ENCODE measurements at regions not wholly inside any gene's neighbourhood (a gene's known extent, or its start where the extent isn't known, plus 50 kb on each side); places are given as distances from the start of the nearest gene placed in this dataset.
A peak's percentile ranks its signal among the peaks of the same experiment; 100 is the strongest.

DNA sequence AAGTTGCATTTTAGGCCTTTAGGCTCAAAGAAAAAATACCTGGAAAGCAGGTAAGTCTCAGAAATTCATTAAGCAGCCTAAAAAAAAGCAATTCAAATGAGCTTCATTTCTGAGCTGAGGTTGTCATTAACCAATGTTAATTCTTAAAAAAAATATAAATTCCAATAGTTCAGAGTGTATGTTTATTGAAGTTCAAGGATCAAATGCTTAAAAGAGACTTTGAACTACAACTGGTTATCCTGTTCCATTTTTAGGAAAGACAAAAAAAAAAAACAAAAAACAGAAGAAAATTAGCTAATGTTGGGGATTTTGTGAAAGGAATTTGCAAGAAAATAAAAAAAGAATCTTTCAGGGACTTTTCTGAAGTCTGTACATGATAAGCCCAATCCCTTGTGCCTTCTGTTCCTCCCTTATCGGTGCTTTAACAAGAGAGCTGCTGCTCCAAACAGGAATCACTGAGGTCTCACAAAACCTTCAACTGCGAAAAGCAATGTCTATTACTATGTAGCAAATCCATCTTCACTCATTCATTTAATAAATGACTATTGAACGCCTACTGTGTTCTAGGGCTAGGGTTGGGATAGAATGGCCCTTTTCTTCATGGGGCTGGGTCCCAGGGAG lies 90.3 kb downstream of the FOXF2 start:
- no peak overlapping the region for H2AFZ ChIP-seq (ENCODE audit: low read depth, low read length)
- no peaks in the 10 kb centered on the region for H3K9me3 ChIP-seq (ENCODE audit: insufficient read depth, low read depth, low read length)
- no peak overlapping the region for H3K4me3 Mint-ChIP-seq (ENCODE audit: unreplicated experiment)
- H3K4me2 ChIP-seq (ENCODE audit: low read length), result no peak overlapping the region
- H3K36me3 Mint-ChIP-seq (ENCODE audit: low read depth, unreplicated experiment), result no peaks in the 10 kb centered on the region
- DNase-seq (ENCODE audit: low read depth) (no peak), FAIRE-seq (no peak)
- no peaks in the 10 kb centered on the region for H3K36me3 ChIP-seq (ENCODE audit: insufficient read depth, low read length)
- H3K27ac ChIP-seq (ENCODE audit: low read depth, low read length), result no peak overlapping the region
- H3K4me1 Mint-ChIP-seq (ENCODE audit: low read depth, unreplicated experiment), result peaks cover 18% of the 10 kb centered on the region
- H3K27me3 Mint-ChIP-seq (ENCODE audit: low read depth, unreplicated experiment), result no peaks in the 10 kb centered on the region
- H3K4me1 ChIP-seq (ENCODE audit: insufficient read depth, low read length), result peaks cover 9% of the 10 kb centered on the region
- no peak overlapping the region for H3K27ac Mint-ChIP-seq (ENCODE audit: unreplicated experiment)
- no peaks in the 10 kb centered on the region for H3K27me3 ChIP-seq (ENCODE audit: insufficient read depth, low read length)
- peaks cover 1% of the 10 kb centered on the region for H3K9me3 Mint-ChIP-seq (ENCODE audit: unreplicated experiment)
- H3K79me2 ChIP-seq (ENCODE audit: insufficient read depth, low read length), result no peaks in the 10 kb centered on the region
- no peak overlapping the region for H3K9ac ChIP-seq (ENCODE audit: low read length)
- H3K4me3 ChIP-seq (ENCODE audit: insufficient read depth, low read depth, low read length), result no peak overlapping the region
- no peak for TF ChIP-seq EZH2 (IDR thresholded peaks at IDR 0.05; ENCODE audit: insufficient read depth, low read length)
- TF ChIP-seq, protein P1, sequence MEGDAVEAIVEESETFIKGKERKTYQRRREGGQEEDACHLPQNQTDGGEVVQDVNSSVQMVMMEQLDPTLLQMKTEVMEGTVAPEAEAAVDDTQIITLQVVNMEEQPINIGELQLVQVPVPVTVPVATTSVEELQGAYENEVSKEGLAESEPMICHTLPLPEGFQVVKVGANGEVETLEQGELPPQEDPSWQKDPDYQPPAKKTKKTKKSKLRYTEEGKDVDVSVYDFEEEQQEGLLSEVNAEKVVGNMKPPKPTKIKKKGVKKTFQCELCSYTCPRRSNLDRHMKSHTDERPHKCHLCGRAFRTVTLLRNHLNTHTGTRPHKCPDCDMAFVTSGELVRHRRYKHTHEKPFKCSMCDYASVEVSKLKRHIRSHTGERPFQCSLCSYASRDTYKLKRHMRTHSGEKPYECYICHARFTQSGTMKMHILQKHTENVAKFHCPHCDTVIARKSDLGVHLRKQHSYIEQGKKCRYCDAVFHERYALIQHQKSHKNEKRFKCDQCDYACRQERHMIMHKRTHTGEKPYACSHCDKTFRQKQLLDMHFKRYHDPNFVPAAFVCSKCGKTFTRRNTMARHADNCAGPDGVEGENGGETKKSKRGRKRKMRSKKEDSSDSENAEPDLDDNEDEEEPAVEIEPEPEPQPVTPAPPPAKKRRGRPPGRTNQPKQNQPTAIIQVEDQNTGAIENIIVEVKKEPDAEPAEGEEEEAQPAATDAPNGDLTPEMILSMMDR (IDR thresholded peaks at IDR 0.05; ENCODE audit: insufficient read depth, low read depth, low read length), result no peak
- no peaks in the 10 kb centered on the region for H4K20me1 ChIP-seq (ENCODE audit: insufficient read depth, low read length)

DNA sequence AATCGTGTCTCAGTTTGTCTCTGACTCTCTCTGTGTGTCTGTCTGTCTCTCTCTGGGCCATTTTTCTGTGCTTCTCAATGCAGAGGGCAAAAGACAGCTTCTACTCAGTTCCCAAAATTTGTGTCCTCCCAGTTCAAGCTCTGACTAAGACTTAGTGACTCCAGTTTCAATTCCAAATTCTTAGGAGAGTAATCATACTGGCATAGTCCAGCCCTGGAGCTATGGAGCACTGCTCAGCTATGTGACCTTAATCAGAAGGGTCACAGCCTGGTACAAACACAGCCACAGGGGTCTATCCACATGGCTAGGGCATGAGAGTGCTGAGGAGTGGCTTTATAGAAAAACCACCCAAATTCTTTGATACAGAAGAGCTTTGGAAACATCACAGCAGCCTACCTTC lies 91.9 kb downstream of the FOXF2 start:
- no peaks in the 10 kb centered on the region for H3K9me3 ChIP-seq (ENCODE audit: insufficient read depth, low read depth, low read length)
- peaks cover 9% of the 10 kb centered on the region for H3K4me1 ChIP-seq (ENCODE audit: insufficient read depth, low read length)
- DNase-seq (ENCODE audit: low read depth) (peak; percentile 79), FAIRE-seq (peak; percentile 52)
- Mint-ChIP-seq H3K27ac (ENCODE audit: unreplicated experiment) (no peak overlapping the region), H3K36me3 (ENCODE audit: low read depth, unreplicated experiment) (no peaks in the 10 kb centered on the region), H3K4me3 (ENCODE audit: unreplicated experiment) (no peak overlapping the region), H3K4me1 (ENCODE audit: low read depth, unreplicated experiment) (peaks cover 27% of the 10 kb centered on the region), H3K9me3 (ENCODE audit: unreplicated experiment) (peaks cover 1% of the 10 kb centered on the region), H3K27me3 (ENCODE audit: low read depth, unreplicated experiment) (no peaks in the 10 kb centered on the region)
- TF ChIP-seq, protein P1 (IDR thresholded peaks at IDR 0.05; ENCODE audit: insufficient read depth, low read depth, low read length), result no peak
- TF ChIP-seq EZH2 (IDR thresholded peaks at IDR 0.05; ENCODE audit: insufficient read depth, low read length), result no peak
- H2AFZ ChIP-seq (ENCODE audit: low read depth, low read length), result no peak overlapping the region
- H3K27me3 ChIP-seq (ENCODE audit: insufficient read depth, low read length), result no peaks in the 10 kb centered on the region
- H3K79me2 ChIP-seq (ENCODE audit: insufficient read depth, low read length), result no peaks in the 10 kb centered on the region
- H3K9ac ChIP-seq (ENCODE audit: low read length), result no peak overlapping the region
- no peaks in the 10 kb centered on the region for H3K36me3 ChIP-seq (ENCODE audit: insufficient read depth, low read length)
- H3K4me3 ChIP-seq (ENCODE audit: insufficient read depth, low read depth, low read length), result no peak overlapping the region
- peak overlapping the region; percentile 19 for H3K27ac ChIP-seq (ENCODE audit: low read depth, low read length)
- H3K4me2 ChIP-seq (ENCODE audit: low read length), result peak overlapping the region; percentile 43
- H4K20me1 ChIP-seq (ENCODE audit: insufficient read depth, low read length), result no peaks in the 10 kb centered on the region

DNA sequence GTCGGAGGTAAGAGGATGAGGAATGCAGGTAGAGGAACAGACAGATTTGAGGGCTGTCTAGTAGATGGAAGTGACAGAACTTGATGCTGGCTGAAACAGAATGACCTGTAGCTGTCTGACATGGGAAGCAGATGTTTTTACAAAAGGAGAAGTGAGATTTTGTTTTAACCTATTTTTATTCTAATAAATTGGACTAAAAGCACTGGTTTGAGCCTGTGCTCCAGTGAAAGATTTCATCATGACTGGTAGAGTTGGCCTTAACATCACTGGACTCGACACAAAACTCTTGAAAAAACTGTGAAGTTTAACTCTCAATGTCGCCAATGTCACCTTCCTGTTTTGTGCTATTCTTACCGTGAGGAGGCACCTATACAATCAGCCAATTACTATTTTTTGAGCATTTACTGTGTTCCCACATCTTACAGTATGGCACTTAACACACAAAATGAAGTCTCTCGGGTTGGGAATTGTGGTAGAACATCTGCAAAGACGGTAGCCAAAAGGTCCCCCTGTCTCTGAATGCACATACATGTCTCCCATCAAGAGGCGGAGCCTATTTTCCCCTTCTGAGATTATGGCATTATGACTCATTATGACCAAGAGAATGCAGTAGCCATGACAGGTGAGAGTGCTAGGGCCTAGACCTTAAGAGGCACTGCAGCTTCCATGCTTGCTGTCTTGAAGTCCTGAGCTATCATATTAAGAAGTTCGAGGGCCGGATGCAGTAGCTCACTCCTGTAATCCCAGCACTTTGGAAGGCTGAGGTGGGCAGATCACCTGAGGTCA lies 93.2 kb downstream of the FOXF2 start:
- H3K79me2 ChIP-seq (ENCODE audit: insufficient read depth, low read length), result no peaks in the 10 kb centered on the region
- Mint-ChIP-seq H3K4me3 (ENCODE audit: unreplicated experiment) (no peak overlapping the region), H3K27me3 (ENCODE audit: low read depth, unreplicated experiment) (no peaks in the 10 kb centered on the region), H3K4me1 (ENCODE audit: low read depth, unreplicated experiment) (peaks cover 27% of the 10 kb centered on the region), H3K9me3 (ENCODE audit: unreplicated experiment) (peaks cover 1% of the 10 kb centered on the region), H3K27ac (ENCODE audit: unreplicated experiment) (no peak overlapping the region), H3K36me3 (ENCODE audit: low read depth, unreplicated experiment) (no peaks in the 10 kb centered on the region)
- no peaks in the 10 kb centered on the region for H3K36me3 ChIP-seq (ENCODE audit: insufficient read depth, low read length)
- no peak overlapping the region for H2AFZ ChIP-seq (ENCODE audit: low read depth, low read length)
- TF ChIP-seq, protein P1 (IDR thresholded peaks at IDR 0.05; ENCODE audit: insufficient read depth, low read depth, low read length), result no peak
- TF ChIP-seq EZH2 (IDR thresholded peaks at IDR 0.05; ENCODE audit: insufficient read depth, low read length), result no peak
- FAIRE-seq, result no peak
- peaks cover 9% of the 10 kb centered on the region for H3K4me1 ChIP-seq (ENCODE audit: insufficient read depth, low read length)
- no peaks in the 10 kb centered on the region for H3K9me3 ChIP-seq (ENCODE audit: insufficient read depth, low read depth, low read length)
- no peaks in the 10 kb centered on the region for H3K27me3 ChIP-seq (ENCODE audit: insufficient read depth, low read length)
- DNase-seq (ENCODE audit: low read depth), result no peak
- H3K4me2 ChIP-seq (ENCODE audit: low read length), result no peak overlapping the region
- H3K27ac ChIP-seq (ENCODE audit: low read depth, low read length), result no peak overlapping the region
- no peaks in the 10 kb centered on the region for H4K20me1 ChIP-seq (ENCODE audit: insufficient read depth, low read length)
- no peak overlapping the region for H3K4me3 ChIP-seq (ENCODE audit: insufficient read depth, low read depth, low read length)
- H3K9ac ChIP-seq (ENCODE audit: low read length), result no peak overlapping the region

Measured in astrocyte (in vitro differentiated cells and primary cell).